MM.1S (cell line): ENCODE measurements at regions not wholly inside any gene's neighbourhood (a gene's known extent, or its start where the extent isn't known, plus 50 kb on each side); places are given as distances from the start of the nearest gene placed in this dataset.

ENCODE experiments used
- DNase-seq: peaks from one replicate; pipeline ENCODE4 v3.0.0-alpha.2; 2015
- H2AFZ ChIP-seq: fragments of 300-600 bp; sonication (generic); 2 replicates; pipeline ENCODE4 v1.6.0; 2016; ENCODE audit warnings: antibody characterized with exemption, low read length
- H3F3A ChIP-seq: fragments of 300-600 bp; sonication (generic); 2 replicates; pipeline ENCODE4 v1.6.1; 2016; ENCODE audit warnings: mild to moderate bottlenecking, antibody characterized with exemption, low read length, moderate library complexity, mixed read lengths; ENCODE audit not compliant: insufficient read depth
- H3K27ac ChIP-seq: fragments of 300-600 bp; sonication (generic); 2 replicates; pipeline ENCODE4 v1.5.1; 2016; ENCODE audit warnings: mild to moderate bottlenecking, low read length
- H3K27me3 ChIP-seq: fragments of 300-600 bp; sonication (generic); replicated peaks from 2 replicates; pipeline ENCODE4 v1.6.0; 2016; ENCODE audit warnings: low read length; ENCODE audit not compliant: insufficient read depth
- H3K36me3 ChIP-seq: fragments of 300-600 bp; sonication (generic); replicated peaks from 2 replicates; pipeline ENCODE4 v1.6.1; 2016; ENCODE audit warnings: mild to moderate bottlenecking, low read length, mixed read lengths; ENCODE audit not compliant: insufficient read depth
- H3K4me1 ChIP-seq: fragments of 300-600 bp; sonication (generic); 2 replicates; pipeline ENCODE4 v1.6.1; 2016; ENCODE audit warnings: low read length, mixed read lengths
- H3K4me2 ChIP-seq: fragments of 300-600 bp; sonication (generic); 2 replicates; pipeline ENCODE4 v1.6.0; 2016; ENCODE audit warnings: low read depth, low read length
- H3K4me3 ChIP-seq: fragments of 300-600 bp; sonication (generic); 2 replicates; pipeline ENCODE4 v1.5.1; 2016; ENCODE audit warnings: low read length, mixed read lengths
- H3K79me2 ChIP-seq: fragments of 300-600 bp; sonication (generic); 2 replicates; pipeline ENCODE4 v1.6.1; 2016; ENCODE audit warnings: mixed run types, low read length, mixed read lengths
- H3K9ac ChIP-seq: fragments of 300-600 bp; sonication (generic); 2 replicates; pipeline ENCODE4 v1.6.1; 2016; ENCODE audit warnings: low read length, mixed read lengths
- H3K9me2 ChIP-seq: fragments of 300-600 bp; sonication (generic); replicated peaks from 2 replicates; pipeline ENCODE4 v1.6.1; 2016; ENCODE audit warnings: mild to moderate bottlenecking, low read length, mixed read lengths; ENCODE audit not compliant: insufficient read depth
- H3K9me3 ChIP-seq: fragments of 300-600 bp; sonication (generic); replicated peaks from 2 replicates; pipeline ENCODE4 v1.6.1; 2016; ENCODE audit warnings: mild to moderate bottlenecking, low read length, mixed read lengths; ENCODE audit not compliant: insufficient read depth
- H4K20me1 ChIP-seq: fragments of 300-600 bp; sonication (generic); 2 replicates; pipeline ENCODE4 v1.6.1; 2016; ENCODE audit warnings: mild to moderate bottlenecking, low read length, moderate library complexity, mixed read lengths; ENCODE audit not compliant: insufficient read depth
- EZH2 ChIP-seq: fragments of 300-600 bp; sonication (generic); optimal IDR thresholded peaks from 2 replicates; pipeline ENCODE3; 2017; ENCODE audit warnings: low read depth, mild to moderate bottlenecking, antibody characterized with exemption, low read length, mixed read lengths
- EZH2phosphoT487 ChIP-seq: fragments of 300-600 bp; sonication (generic); IDR thresholded peaks from 2 replicates; pipeline ENCODE4 v1.6.1; 2018; ENCODE audit warnings: antibody characterized with exemption, low read length
- TF ChIP-seq, protein P1 (sequence below): fragments of 300-600 bp; sonication (generic); IDR thresholded peaks from 2 replicates; pipeline ENCODE4 v1.5.1; 2016; ENCODE audit warnings: antibody characterized with exemption, low read length, mixed read lengths

DNA sequence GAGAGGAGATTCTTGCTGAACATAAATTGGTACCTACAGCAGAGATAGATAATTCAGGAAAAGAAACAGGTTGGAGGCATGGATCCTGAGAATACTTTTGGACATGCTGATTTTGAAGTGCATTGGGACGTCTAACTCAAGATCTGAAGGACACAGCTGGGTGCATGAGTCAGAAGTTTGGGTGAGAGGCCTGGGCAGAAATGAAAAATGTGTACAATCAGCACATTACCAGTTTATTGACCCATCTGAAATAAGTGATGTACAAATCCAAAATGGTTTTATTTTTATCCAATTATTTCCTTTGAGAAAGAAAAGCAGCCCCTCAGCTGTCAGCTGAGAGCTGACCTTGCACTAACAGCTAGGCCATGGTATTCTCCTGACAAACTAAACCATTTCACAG, 975.2 kb upstream of the B3GALT2 start:
- H3K4me1 ChIP-seq, result no peaks in the 10 kb centered on the region
- no peaks in the 10 kb centered on the region for H4K20me1 ChIP-seq
- H3K4me2 ChIP-seq, result no peak overlapping the region
- H3K9ac ChIP-seq, result no peak overlapping the region
- TF ChIP-seq, protein P1, sequence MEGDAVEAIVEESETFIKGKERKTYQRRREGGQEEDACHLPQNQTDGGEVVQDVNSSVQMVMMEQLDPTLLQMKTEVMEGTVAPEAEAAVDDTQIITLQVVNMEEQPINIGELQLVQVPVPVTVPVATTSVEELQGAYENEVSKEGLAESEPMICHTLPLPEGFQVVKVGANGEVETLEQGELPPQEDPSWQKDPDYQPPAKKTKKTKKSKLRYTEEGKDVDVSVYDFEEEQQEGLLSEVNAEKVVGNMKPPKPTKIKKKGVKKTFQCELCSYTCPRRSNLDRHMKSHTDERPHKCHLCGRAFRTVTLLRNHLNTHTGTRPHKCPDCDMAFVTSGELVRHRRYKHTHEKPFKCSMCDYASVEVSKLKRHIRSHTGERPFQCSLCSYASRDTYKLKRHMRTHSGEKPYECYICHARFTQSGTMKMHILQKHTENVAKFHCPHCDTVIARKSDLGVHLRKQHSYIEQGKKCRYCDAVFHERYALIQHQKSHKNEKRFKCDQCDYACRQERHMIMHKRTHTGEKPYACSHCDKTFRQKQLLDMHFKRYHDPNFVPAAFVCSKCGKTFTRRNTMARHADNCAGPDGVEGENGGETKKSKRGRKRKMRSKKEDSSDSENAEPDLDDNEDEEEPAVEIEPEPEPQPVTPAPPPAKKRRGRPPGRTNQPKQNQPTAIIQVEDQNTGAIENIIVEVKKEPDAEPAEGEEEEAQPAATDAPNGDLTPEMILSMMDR, result no peak
- TF ChIP-seq EZH2phosphoT487 (no peak), EZH2 (no peak)
- H3K9me3 ChIP-seq, result no peaks in the 10 kb centered on the region
- H3K79me2 ChIP-seq, result no peaks in the 10 kb centered on the region
- no peaks in the 10 kb centered on the region for H3K36me3 ChIP-seq
- H3K27ac ChIP-seq, result no peak overlapping the region
- no peaks in the 10 kb centered on the region for H3K9me2 ChIP-seq
- DNase-seq, result no peak
- no peak overlapping the region for H2AFZ ChIP-seq
- no peaks in the 10 kb centered on the region for H3K27me3 ChIP-seq
- no peaks in the 10 kb centered on the region for H3F3A ChIP-seq
- no peak overlapping the region for H3K4me3 ChIP-seq

- H2AFZ ChIP-seq, result no peak overlapping the region
- no peaks in the 10 kb centered on the region for H3K9me2 ChIP-seq
- TF ChIP-seq EZH2phosphoT487 (no peak), EZH2 (no peak)
- TF ChIP-seq, protein P1, result 0 out of 2 replicates have a peak, but pooled peaks have one; percentile 17
- H3K79me2 ChIP-seq, result no peaks in the 10 kb centered on the region
- no peaks in the 10 kb centered on the region for H4K20me1 ChIP-seq
- no peaks in the 10 kb centered on the region for H3K9me3 ChIP-seq
- no peak overlapping the region for H3K4me3 ChIP-seq
- no peaks in the 10 kb centered on the region for H3K27me3 ChIP-seq
- no peak for DNase-seq
- no peak overlapping the region for H3K4me2 ChIP-seq
- no peak overlapping the region for H3K9ac ChIP-seq
- H3K4me1 ChIP-seq, result no peaks in the 10 kb centered on the region
- no peaks in the 10 kb centered on the region for H3K36me3 ChIP-seq
- no peaks in the 10 kb centered on the region for H3F3A ChIP-seq
- no peak overlapping the region for H3K27ac ChIP-seq
These were observed 973.5 kb upstream of the B3GALT2 start for GRCh38 chr1:194159941-194160340.

DNA sequence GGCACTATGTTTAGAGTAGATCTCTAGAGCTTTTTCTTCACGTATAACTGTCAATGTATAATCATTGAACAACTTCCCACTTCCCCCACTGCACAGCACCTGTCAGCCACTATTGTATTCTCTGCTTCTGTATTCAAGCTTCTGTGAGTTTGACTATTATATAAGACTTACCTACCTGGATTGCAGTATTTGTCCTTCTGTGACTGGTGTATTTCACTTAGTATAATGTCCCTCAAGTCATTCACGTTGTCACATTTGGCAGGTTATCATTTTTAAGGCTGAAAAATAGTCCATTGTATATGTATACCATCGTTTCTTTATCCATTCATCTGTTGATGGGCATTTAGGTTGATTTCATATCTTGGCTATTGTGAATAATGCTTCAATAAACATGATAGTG, 969.5 kb upstream of the B3GALT2 start:
- DNase-seq, result no peak
- no peaks in the 10 kb centered on the region for H3K9me2 ChIP-seq
- H3K4me1 ChIP-seq, result no peaks in the 10 kb centered on the region
- no peak overlapping the region for H2AFZ ChIP-seq
- no peak overlapping the region for H3K27ac ChIP-seq
- H3K27me3 ChIP-seq, result no peaks in the 10 kb centered on the region
- TF ChIP-seq, protein P1, result no peak
- TF ChIP-seq EZH2phosphoT487 (no peak), EZH2 (no peak)
- H3F3A ChIP-seq, result no peaks in the 10 kb centered on the region
- H3K36me3 ChIP-seq, result no peaks in the 10 kb centered on the region
- H3K9ac ChIP-seq, result no peak overlapping the region
- no peaks in the 10 kb centered on the region for H3K9me3 ChIP-seq
- no peaks in the 10 kb centered on the region for H3K79me2 ChIP-seq
- H4K20me1 ChIP-seq, result no peaks in the 10 kb centered on the region
- H3K4me3 ChIP-seq, result no peak overlapping the region
- H3K4me2 ChIP-seq, result no peak overlapping the region
